DLD1 (cell line): ENCODE measurements at regions not wholly inside any gene's neighbourhood (a gene's known extent, or its start where the extent isn't known, plus 50 kb on each side); places are given as distances from the start of the nearest gene placed in this dataset.
"Not testable (repeated sequence)": the region's sequence is repeated elsewhere in the genome, so short reads cannot be mapped to it uniquely, and the experiment has no call there.

Experiments used
- in situ Hi-C: cut with HindIII; loops from 2 replicates; pipeline ENCODE4 v1.10.0; 2017; ENCODE audit warnings: low sequenced_read_pairs

DNA sequence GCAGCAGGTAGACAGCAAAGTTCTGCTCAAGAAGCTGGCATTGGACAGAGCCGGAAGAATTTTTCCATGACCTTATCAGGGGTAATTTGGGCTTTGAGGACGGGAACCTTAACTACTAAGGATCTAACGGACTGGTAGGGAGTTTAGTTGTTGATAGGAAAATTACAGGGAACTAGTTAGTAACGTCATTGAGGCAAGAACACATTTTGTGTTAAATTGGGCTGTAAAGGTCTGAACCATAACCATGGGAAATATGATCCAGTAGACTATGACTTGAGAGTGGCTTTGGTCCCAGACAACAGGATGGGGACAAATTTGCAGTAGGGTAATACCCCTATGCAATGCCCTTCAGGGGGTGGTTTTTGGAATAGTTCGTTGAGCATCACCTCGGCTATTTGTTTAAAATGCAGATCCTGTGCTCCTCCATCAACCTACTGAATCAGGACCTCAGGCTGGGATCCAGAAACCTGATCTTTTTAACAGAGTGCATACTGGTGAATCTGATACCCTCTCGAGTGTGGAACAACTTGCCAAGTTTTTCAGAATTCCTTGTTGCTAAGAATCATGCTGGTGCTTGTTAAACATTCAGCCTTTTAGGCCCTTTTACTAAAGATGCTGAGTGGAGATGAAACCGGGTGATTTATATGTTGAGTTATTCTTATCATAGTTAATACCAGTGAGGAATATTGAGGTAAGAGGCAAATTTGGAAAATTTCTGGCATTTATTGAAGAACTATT, 255.1 kb downstream of the MAP2K6 start:
- in situ Hi-C loops, result no loop called here

DNA sequence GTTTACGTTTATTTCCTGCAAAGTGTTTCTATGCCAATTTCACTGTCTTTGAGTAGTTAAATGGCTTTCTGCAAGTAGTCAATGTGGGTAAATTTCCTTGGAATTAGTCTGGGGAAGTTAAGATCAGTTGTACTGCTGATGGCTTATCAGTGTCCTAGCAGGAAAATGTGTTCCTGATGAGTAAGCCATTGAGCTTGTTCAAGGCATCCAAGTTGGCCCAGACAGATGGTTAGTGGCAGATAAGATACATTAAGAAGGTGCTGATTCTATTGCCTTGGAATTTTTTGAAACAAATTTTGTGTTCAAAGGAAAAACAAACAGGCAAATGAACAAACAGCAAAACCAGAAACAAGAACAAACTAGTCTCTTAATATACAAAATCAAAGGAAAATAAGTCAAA, 258.4 kb downstream of the MAP2K6 start:
- in situ Hi-C loops, result no loop called here

DNA sequence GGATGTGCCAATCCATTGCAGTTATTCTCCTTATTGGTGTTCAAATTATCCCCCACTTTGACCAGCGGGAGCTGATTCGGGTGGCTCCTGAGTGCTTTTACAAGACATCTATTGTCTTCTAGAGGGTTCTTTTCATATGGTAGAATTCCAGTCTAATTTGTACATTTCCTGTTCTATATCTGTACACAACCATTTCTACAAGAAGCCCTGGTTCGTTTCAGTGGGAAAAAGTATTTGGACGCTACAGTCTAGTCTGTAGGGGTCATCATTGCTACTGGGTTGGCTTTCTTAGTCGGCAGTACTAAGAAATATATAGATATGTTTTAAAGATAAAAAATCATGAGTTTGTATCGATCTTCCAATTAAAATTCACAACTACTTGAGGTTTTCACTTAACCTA, 262.6 kb downstream of the MAP2K6 start:
- in situ Hi-C loops, result no loop called here

DNA sequence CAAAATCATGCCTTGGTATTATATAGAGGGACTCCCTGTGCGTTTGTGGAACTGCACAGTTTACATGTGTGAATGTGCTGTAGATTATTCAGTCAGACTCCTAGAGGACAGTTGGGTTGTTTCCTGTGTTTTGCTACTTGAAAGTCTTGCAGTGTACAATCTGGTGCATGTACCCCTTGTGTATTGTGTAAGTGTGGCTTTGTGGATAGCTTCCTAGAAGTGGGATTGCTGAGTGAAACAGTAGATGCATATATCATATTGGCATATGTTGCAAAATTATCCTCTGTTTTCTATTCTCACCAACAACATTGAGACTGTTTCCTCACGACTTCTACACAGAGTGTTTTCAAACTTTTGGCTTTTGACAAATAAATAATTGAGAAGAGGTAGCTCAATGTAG, 263.7 kb downstream of the MAP2K6 start:
- in situ Hi-C loops, result no loop called here

DNA sequence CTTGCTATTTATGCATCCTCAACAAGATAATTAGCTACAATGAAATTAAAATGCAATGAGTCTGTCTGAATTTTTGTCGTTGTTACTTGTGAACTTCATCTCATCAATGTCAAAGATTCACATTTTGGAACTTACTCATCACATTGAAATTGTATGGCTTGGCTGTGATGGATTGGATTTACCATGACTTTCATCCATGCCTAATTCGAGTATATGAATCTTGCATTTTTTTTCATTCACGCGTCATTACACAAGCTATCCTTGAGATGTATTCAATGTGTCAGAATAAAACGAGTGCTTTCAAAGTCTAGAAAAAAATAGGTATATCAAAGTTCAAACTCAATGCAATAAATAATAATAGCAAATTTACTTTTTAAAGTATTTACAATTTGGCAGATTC, 265.3 kb downstream of the MAP2K6 start:
- in situ Hi-C loops, result no loop called here

DNA sequence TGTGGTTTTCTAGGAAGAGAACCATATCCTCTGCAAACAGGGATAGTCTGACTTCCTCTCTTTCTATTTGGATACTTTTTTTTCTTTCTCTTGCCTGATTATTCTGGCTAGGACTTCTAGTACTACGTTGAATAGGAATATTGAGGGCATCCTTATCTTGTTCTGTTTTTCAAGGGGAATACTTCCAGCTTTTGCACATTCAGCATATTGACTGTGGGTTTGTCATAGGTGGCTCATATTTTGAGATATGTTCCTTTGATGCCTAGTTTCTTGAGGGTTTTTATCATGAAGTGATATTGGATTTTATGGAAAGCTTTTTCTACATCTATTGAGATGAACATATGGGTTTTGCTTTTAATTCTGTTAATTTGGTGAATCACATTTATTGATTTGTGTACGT, 269.8 kb downstream of the MAP2K6 start:
- in situ Hi-C loops, result no loop called here

DNA sequence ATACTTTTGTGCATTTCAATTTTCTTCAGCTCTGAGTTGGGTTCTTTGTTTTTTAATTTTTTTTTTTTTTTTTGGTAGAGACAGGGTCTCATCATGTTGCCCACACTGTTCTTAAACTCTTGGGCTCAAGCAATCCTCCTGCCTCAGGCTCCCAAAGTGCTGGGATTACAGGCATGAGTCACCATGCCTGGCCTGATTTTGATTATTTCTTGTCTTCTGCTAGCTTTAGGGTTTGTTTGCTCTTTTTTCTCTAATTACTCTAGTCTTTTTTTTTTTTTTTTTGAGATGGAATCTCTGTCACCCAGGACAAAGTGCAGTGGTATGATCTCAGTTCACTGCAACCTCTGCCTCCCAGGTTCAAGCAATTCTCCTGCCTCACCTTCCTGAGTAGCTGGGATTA, 270.7 kb downstream of the MAP2K6 start:
- in situ Hi-C loops, result not testable (repeated sequence)

DNA sequence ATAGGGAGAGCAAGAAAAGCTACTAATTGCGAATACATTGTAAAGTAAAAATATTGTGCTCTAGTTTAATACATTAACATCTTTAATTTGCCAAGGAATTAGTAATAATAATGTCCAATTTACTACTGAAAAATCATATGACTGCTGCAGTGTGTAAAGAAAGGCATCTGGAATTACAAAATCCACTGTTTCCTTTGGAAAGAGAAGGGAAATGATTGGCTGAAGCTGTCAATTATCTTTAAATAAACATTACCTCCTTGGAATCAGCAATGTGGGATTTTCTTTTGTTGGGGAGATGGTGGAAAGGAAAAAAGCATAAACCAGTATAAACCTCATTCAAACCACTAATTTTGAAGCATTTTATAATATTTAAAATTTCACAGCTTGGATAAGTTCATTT, 276.0 kb downstream of the MAP2K6 start:
- in situ Hi-C loops, result no loop called here

DNA sequence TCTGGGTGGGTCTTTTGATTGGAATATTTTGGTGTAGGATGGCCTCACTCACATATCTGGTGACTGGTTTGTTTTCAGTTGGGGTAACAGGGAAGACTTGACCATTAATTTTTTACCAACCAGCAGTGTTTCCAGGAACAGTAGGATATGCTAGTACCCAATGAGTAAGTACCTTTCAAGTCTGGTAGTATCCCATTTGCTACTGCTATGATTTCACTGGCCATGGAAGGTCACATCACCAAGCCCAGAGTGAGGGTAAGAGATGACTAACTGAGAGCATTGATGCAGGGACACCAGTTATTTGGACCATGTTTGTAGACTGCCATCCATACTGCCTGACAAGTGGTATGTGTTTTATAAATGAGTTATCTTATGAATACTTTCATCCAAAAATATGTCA, 277.7 kb downstream of the MAP2K6 start:
- in situ Hi-C loops, result no loop called here

DNA sequence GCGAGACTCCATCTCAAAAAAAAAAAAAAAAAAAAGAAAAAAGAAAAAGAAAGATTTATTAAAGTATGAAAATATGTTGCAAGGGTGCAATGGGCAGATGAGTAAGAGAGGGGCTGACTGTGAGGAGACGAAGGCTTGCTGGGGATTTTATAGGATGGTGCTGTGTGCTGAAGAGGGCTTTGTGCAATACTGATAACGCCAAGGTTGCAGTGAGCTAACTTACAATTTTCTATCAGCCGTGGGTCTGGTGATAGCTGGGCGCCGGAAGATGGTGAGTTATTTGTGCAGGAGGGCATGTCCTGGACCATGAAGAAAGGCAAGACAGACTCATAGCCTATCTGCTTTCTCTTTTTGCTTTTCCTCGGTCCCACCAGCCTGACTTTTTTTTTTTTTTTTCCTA, 281.1 kb downstream of the MAP2K6 start:
- in situ Hi-C loops, result no loop called here

DNA sequence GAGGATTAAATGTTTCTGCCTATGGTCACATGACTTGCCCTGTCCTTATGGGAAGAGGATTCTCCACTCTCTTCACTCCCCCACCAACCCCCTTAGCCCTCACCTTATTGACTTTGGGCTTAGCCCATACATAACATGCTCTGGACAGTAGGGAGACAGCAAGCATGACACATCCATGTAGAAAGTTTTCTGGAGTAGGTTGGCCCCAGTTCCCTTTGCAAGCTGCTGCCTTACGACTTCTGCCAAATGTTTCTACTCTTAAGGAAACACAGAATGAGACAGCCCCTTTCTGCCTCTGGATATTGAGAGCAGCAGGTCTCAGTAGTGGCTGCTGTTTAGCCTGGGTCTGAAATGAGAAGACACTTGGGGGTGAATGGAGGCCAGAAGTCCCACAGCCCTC, 282.2 kb downstream of the MAP2K6 start:
- in situ Hi-C loops, result no loop called here

DNA sequence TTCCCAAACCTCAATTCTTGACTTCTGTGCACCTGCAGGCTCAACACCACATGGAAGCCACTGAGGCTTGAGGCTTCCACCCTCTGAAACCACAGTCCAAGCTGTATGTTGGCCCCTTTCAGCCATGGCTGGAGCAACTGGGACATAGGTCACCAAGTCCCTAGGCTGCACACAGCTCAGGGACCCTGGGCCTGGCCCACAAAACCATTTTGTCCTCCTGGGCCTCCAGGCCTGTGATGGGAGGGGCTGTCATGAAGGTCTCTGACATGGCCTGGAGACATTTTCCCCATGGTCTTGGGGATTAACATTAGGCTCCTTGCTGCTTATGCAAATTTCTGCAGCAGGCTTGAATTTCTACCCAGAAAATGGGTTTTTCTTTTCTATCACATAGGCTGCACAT, 283.9 kb downstream of the MAP2K6 start:
- in situ Hi-C loops, result not testable (repeated sequence)

DNA sequence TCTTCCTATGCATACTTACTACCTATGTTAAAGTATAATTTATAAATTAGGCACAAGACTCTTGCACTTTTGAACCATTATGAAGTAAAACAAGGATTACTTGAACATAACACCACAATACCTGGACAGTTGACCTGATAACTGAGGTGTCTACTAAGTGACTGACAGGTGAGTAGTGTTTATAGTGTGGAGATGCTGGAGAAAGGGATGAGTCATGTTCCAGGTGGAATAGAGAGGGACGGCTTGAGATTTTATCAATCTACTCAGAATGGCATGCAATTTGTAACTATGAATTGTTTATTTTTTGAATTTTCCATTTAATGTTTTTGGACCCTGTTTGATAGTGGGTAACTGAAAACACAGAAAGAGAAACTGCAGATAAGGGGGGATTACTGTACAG, 287.6 kb downstream of the MAP2K6 start:
- in situ Hi-C loops, result no loop called here

DNA sequence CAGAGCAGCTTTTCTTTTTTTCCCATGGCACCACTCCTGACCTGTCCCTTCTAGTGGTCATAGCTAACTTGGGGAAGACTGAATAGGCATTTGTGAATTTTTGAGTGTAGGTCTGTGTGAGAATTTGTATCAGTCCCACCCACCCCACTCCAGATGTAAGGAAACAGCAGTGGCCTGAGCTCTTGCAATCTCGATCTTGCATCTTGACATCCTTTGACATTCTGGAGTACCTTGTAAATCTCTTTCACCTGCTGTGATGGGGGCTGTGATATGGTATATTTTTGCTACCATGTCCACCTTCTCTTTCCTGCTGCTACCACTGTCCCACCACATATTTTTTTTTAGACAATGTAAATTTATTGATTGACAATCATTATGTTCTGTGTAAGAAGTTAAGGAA, 289.3 kb downstream of the MAP2K6 start:
- in situ Hi-C loops, result no loop called here

DNA sequence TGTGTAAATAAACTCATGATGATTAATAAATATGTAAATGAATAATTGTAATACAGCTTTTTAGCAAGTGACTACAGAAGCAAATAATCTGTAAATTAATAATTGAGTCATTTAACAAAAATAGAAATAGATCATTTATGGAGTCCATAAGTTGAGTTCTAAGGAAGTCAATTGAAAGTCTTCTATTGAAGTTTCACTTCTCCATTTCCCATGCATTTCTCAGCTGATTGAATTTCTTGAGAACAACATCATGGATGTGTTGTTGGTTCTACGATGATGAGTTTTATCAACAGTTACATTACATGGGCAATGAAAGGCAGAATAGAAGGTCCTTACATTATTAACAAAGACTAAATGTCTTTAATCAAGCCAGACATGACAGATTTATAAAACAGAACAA, 290.4 kb downstream of the MAP2K6 start:
- in situ Hi-C loops, result no loop called here

DNA sequence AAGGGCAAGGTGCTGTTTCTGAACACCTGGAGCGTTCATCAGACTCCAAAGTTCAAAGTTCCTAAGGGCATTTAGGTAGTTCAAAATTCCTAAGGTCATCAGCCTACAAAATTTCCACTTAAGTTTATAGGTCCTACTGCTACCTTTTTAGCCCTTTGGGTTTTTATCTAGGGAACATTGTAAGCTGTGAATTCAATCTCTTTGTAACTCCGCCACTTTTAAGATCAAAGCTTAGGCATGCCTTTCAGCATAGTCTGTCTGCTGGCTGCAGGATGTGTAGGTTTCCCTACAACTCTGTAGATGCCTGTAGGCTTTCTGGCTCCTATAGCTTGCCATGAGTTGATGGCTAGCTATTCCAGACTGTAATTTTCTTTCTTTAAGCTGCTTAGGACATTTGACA, 291.6 kb downstream of the MAP2K6 start:
- in situ Hi-C loops, result no loop called here

DNA sequence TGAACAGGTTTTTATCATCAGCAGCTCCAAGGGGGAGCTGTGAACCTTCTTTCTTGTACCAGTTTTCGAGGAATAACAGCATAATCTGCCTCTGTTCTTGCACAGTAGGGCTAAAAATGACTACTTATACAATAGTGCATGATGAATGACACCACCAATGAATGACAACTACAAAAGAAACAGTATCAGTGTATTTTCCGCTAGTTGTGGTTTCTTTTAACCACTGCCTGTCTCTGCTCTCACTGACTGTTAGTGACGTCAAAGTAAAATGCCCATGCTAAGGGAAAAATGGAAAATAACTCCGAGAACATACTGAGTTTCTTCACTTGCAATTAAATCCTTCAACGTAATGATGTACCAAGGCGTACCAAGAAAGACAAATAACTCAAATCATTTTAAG, 294.9 kb downstream of the MAP2K6 start:
- in situ Hi-C loops, result no loop called here

DNA sequence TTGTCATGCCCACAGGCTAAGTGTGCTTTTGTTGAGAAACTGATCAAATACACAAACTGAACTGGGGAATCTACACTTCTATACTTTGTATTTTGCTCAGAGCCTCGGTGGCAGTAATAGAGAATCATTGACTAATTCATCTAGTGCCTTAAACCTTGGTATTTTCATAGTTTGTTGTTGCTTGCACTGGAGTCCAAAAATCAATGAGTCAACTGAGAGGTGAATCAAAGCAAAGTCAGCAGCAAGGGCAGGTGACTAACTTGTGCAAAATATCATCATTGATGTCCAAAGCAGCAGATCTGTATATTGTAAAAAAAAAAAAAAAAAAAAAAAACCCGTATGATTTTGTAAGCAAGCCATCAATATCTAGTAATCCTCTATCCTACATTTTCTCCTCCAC, 296.4 kb downstream of the MAP2K6 start:
- in situ Hi-C loops, result no loop called here

DNA sequence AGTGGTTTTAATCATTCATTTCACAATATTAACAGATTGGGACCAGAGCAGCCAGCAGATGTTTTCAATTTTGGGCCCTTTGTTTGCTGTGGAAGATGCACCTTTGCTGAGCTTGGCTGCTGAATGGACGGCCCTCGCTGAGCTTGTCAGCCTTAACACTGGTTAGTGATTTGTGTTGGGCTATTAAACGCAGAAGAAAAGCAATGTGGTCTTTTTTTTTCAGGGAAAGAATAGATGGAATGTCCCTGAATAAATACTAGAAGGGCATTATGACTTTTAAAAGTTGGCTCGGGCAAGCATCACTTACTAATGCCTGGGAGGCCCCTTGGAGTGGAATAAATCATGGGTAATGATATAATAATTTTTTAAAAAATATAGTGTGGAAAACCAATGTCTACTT, 297.0 kb downstream of the MAP2K6 start:
- in situ Hi-C loops, result no loop called here

DNA sequence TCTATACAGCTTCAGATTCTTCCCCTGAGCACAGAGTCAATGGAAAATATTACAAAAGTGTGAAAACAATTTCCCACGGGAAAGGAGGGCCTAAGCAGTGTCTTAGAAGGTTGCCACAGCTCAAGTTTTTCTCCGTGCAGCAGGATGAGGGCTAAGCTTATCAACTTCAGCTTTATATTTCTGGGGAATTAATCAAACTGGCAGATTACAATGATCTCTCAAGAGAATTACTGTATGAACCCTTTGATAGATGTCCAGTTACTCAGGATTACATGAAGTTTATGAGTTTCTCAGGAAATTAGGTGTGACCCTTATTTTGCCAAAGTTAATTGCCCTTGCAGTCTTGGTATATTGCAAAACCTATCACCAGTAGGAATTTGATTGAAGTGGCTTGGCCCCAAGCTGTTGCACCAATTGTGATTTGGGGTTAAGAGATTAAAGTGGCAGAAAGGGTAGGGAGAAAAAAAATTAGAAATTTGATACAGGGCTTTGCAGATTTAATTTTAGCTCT, 298.4 kb downstream of the MAP2K6 start:
- in situ Hi-C loops, result no loop called here

DNA sequence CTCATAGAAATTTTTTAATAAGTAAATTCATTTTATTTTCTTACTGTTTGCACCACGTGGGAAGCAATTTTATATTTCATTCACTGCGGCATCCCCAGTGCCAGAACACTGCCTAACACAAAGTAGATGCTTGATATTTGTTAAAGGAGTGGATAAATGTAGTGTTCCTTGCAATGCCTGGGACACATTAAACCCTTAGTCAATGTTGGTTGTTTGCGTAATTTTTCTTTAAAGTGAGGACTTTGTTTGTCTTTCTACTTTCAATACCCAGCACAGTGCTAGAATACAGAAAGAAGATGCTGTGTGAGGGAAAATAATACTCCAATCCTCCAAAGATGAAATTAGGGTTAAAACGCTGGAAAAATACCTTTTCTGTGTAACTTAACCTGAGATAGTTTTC, 299.3 kb downstream of the MAP2K6 start:
- in situ Hi-C loops, result no loop called here

DNA sequence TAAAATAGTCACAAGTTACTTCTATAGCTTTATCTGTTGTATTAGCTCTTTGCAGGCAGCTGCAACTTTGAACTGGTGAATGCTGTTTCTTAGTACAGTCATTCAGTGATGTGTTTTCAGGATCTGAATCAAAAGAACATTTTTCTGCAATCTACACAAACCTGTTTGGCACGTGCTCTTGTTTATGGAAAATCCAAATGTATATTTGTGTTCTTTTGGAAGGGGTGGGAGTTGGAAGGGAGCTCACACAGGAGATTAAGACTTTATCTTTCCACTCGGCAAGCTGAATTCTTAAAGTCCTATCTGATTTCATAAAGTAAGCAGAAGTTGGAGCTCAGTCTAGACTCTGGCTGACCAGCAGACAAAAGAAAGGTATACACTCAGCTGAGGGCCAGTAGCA, 300.2 kb downstream of the MAP2K6 start:
- in situ Hi-C loops, result no loop called here

DNA sequence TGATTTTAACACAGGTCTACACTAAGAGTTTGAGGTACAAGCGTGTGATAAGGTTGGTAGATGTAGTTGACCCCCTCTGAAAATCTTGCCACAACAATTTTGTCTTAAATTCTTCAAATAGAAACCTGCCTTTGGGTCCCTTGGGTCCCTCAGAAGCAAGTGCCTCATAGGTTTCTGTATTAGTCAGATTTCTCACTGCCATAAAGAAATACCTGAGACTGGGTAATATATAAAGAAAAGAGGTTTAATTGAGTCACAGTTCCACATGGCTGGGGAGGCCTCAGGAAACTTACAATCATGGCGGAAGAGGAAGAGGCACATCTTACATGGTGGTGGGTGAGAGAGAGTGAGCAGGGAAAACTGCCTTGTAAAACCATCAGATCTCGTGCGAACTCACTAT, 301.2 kb downstream of the MAP2K6 start:
- in situ Hi-C loops, result no loop called here
